Activated T-helper 1 cell treated with anti-CD3 and anti-CD28 coated beads, Interleukin-12 subunit alpha, Interleukin-12 subunit beta, Interleukin-2, Interleukin-4 antibody, amounts not matched to agents 30 ng/mL and 10 ng/mL and 1 ng/mL, durations not matched to agents 14 hours and 24 hours and 36 hours (primary cell): ENCODE measurements at regions not wholly inside any gene's neighbourhood (a gene's known extent, or its start where the extent isn't known, plus 50 kb on each side); places are given as distances from the start of the nearest gene placed in this dataset.
"Not testable (repeated sequence)": the region's sequence is repeated elsewhere in the genome, so short reads cannot be mapped to it uniquely, and the experiment has no call there.

Experiments used
- DNase-seq: peaks from one replicate; pipeline ENCODE4 v3.0.0; 2021; ENCODE audit warnings: low spot score
- H3K27ac Mint-ChIP-seq: one replicate; pipeline ENCODE4 v1.8.0; 2021; ENCODE audit warnings: mild to moderate bottlenecking, mixed read lengths
- H3K27me3 Mint-ChIP-seq: one replicate; pipeline ENCODE4 v1.8.0; 2022; ENCODE audit warnings: mild to moderate bottlenecking, moderate library complexity, mixed read lengths; ENCODE audit not compliant: insufficient read depth
- H3K36me3 Mint-ChIP-seq: one replicate; pipeline ENCODE4 v1.8.0; 2021; ENCODE audit warnings: low read depth, mixed read lengths
- H3K4me1 Mint-ChIP-seq: one replicate; pipeline ENCODE4 v1.8.0; 2021; ENCODE audit warnings: low read depth, mixed read lengths
- H3K4me3 Mint-ChIP-seq: one replicate; pipeline ENCODE4 v1.8.0; 2021; ENCODE audit warnings: mild to moderate bottlenecking, moderate library complexity, mixed read lengths
- H3K9me3 Mint-ChIP-seq: one replicate; pipeline ENCODE4 v1.8.0; 2021; ENCODE audit warnings: mixed read lengths
- intact Hi-C: fragments of 100-400 bp; cut with micrococcal nuclease; formaldehyde crosslinking; loops from one replicate; pipeline ENCODE4 v1.15.1; 2024

DNA sequence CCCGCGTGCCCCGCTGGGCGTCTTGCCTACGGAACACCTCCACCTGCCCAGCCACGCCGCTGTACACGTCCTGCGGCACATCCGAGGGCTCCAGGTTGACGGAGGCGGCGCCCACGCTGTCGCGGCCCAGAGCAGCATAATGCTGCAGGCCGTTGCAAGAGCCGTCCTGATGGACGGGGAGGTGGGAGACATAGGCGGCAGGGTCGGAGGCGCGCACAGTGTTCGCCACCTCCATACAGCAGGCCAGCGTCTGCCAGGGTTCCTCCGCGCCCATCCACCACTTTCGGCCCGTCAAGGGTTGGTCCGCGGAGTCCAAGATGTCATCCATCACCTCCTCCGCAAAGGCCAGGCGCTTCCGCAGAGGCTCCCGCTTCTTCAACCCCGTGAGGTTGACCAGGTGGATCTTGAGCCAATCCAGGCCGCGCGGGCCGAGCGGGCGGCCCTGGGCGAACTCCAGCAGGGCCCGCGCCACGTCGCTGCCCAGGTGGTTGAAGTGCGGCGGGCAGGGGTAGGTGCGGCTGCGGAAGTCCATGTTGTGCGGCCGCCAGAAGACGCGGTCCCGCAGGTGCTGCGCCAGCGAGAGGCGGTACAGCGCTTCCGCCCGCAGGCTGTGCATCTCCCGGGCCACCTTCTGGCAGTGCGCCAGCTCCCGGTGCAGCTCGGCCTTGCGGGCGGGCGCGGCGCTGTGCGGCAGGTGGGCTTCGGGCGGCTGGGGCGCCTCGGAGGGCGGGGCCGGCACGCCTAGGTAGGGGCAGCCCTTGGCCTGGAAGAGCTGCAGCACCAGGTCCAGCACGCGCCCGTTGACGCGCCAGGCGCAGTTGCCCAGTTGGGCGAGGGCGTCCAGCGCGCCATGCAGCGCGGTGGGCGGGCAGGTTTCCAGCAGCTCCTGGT, 72.9 kb upstream of the MED13 start:
- intact Hi-C loops, H3K4me3 Mint-ChIP-seq, H3K36me3 Mint-ChIP-seq, DNase-seq, H3K9me3 Mint-ChIP-seq, H3K4me1 Mint-ChIP-seq, H3K27ac Mint-ChIP-seq: not testable (repeated sequence)
- peaks cover 25% of the 10 kb centered on the region for H3K27me3 Mint-ChIP-seq

- H3K27ac Mint-ChIP-seq, H3K9me3 Mint-ChIP-seq, H3K36me3 Mint-ChIP-seq, intact Hi-C loops, H3K4me3 Mint-ChIP-seq, H3K4me1 Mint-ChIP-seq, DNase-seq: not testable (repeated sequence)
- peaks cover 25% of the 10 kb centered on the region for H3K27me3 Mint-ChIP-seq
Observed at GRCh38 chr17:62137013-62137733, 72.1 kb upstream of the MED13 start.

DNA sequence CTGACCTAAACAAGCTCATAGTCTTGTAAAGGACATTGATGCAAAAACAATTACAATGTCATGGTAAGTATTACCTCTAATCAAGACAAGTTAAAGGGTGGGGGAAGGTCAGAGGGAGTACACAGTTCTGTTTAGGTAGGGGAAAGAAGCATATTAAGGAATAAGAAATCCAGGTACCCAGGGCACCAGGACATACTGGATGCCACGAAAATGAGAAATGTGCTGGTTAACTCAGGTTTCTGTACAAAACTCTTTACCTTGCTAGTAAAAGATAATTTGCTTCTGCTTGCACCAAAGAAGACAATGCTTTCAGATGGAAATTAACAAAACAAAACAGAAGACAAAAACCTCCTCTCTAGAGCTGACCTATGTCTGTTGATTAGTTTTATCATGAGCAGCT, 70.7 kb upstream of the MED13 start:
- intact Hi-C loops: no loop called here
- Mint-ChIP-seq H3K9me3 (no peaks in the 10 kb centered on the region), H3K36me3 (no peaks in the 10 kb centered on the region), H3K4me1 (no peaks in the 10 kb centered on the region), H3K27ac (no peak overlapping the region), H3K4me3 (no peak overlapping the region), H3K27me3 (peaks cover 22% of the 10 kb centered on the region)
- no peak for DNase-seq

- H3K9me3 Mint-ChIP-seq, intact Hi-C loops, H3K36me3 Mint-ChIP-seq, H3K4me3 Mint-ChIP-seq, H3K4me1 Mint-ChIP-seq, H3K27ac Mint-ChIP-seq, DNase-seq: not testable (repeated sequence)
- H3K27me3 Mint-ChIP-seq: peaks cover 22% of the 10 kb centered on the region
Observed at GRCh38 chr17:62135096-62135495, 70.0 kb upstream of the MED13 start.

DNA sequence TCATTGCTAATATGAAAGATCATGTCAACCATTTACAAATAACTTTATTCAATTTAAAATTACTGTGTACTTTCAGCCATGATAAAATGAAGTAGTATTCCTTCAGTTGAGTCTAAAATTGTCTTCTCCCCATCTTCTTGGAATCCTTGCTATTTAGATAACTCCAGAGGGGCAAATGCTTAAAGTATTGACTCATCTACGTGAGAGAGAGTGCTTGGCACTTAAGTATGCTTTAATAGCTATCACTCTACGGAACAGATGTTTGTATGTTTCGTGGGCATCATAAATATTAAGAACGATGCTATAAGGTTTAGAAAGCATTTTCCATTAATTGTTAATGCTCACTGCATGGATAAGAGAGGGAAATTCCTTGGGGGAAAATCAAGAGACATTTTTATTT, 69.3 kb upstream of the MED13 start:
- Mint-ChIP-seq H3K9me3 (no peaks in the 10 kb centered on the region), H3K27ac (no peak overlapping the region), H3K4me1 (no peaks in the 10 kb centered on the region), H3K4me3 (no peak overlapping the region), H3K27me3 (peaks cover 21% of the 10 kb centered on the region), H3K36me3 (no peaks in the 10 kb centered on the region)
- no peak for DNase-seq
- intact Hi-C loops: no loop called here

DNA sequence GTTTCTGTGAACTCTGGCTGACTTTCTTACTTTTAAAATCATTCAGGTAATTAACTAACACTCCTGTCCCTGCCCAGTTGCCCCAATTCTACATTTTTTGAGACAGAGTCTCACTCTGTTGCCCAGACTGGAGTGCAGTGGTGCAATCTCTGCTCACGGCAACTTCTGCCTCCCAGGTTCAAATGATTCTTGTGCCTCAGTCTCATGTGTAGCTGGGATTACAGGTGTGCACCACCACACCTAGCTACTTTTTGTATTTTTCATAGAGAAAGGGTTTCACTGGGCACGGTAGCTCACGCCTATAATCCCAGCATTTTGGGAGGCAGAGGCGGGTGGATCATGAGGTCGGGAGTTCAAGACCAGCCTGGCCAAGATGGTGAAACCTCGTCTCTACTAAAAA, 66.2 kb upstream of the MED13 start:
- H3K9me3 Mint-ChIP-seq, DNase-seq, intact Hi-C loops, H3K27ac Mint-ChIP-seq, H3K4me1 Mint-ChIP-seq, H3K36me3 Mint-ChIP-seq, H3K4me3 Mint-ChIP-seq: not testable (repeated sequence)
- peaks cover 21% of the 10 kb centered on the region for H3K27me3 Mint-ChIP-seq

DNA sequence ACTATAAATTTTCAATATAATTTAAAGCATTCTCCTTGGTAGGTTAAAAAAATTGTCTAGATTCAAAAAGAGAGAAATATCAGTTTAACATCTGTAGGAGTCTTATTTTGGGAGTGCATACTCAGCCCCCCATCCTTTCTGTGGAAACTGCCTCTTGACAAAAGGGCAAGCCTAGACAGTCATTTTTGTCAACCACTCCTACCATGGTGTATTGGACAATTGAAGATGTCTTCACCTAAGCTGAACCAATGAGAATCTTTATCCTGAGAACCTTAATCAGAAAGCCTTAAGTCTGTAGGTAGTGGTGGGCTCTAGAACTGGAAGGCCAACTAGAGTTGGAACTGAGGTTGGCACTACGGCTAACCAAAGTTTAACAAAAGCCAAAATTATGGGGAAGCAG, 65.7 kb upstream of the MED13 start:
- Mint-ChIP-seq H3K4me1 (peaks cover 4% of the 10 kb centered on the region), H3K9me3 (no peaks in the 10 kb centered on the region), H3K27ac (no peak overlapping the region), H3K36me3 (no peaks in the 10 kb centered on the region), H3K4me3 (no peak overlapping the region), H3K27me3 (peaks cover 16% of the 10 kb centered on the region)
- intact Hi-C loops: no loop called here
- DNase-seq: no peak

- intact Hi-C loops: no loop called here
- Mint-ChIP-seq H3K36me3 (peaks cover under 1% of the 10 kb centered on the region), H3K4me1 (peaks cover 4% of the 10 kb centered on the region), H3K9me3 (no peaks in the 10 kb centered on the region), H3K4me3 (no peak overlapping the region), H3K27ac (no peak overlapping the region), H3K27me3 (peaks cover 16% of the 10 kb centered on the region)
- DNase-seq: no peak
Observed at GRCh38 chr17:62126292-62126691, 61.2 kb upstream of the MED13 start.

DNA sequence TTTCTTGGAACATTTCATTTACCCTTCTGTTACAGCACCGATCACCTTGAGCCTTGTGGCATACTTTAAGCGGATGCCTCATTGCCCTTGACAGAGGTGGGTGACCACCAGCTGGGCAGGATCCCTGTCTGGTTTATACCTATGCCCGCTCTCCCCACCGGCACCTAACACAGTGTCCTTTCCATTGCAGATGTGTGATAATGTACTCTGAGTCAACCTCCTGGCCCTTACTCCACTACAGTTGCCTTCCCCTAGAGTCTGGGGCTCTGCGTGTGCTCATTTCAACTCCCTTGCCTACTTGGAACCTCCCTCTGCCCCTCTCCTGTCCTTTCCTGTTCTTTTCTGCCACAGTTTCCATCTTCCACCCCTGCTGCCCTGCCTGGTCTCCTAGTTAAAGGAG, 60.2 kb upstream of the MED13 start:
- Mint-ChIP-seq H3K27ac (no peak overlapping the region), H3K9me3 (no peaks in the 10 kb centered on the region), H3K4me3 (no peak overlapping the region), H3K27me3 (peaks cover 16% of the 10 kb centered on the region), H3K4me1 (peaks cover 4% of the 10 kb centered on the region), H3K36me3 (peaks cover 1% of the 10 kb centered on the region)
- intact Hi-C loops: no loop called here
- no peak for DNase-seq

DNA sequence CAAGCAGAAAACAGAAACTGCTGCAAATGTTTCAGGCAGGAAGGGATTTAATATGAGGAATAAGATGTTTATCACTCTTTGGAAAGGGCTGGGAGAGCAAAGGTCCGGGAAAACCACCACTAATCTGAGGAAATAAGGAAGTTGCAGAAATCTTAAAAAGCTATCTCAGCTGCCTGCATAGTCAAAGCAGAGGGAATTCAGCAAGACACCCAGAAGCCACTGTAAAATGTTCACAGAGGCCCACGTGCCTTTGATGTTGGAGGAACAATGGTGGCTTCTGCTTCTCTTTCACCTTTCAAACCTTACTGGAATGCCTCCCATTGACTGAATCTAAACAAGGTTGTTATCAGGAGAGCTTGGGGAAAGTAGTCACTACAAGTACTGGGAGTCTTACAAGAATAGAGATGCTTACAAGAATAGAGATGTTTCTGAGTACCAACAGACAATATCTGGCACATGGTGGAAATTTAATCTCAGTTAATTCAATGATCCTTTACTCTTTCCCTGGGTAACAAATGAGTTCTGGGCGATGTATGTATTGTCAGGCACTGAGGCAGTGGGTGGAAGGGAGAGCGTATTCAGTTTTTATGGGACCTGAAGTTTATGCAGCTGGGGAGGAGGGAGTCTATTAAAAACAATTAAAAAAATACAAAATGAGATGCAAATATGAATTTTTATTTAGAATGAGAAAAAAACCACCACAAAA, 56.1 kb upstream of the MED13 start:
- H3K27me3 Mint-ChIP-seq: peaks cover 8% of the 10 kb centered on the region
- DNase-seq: no peak
- H3K9me3 Mint-ChIP-seq: no peaks in the 10 kb centered on the region
- peaks cover 1% of the 10 kb centered on the region for H3K36me3 Mint-ChIP-seq
- intact Hi-C loops: no loop called here
- no peak overlapping the region for H3K4me3 Mint-ChIP-seq
- H3K4me1 Mint-ChIP-seq: peaks cover under 1% of the 10 kb centered on the region
- H3K27ac Mint-ChIP-seq: no peak overlapping the region

GRCh38 chr17:62119373-62119772, 54.3 kb upstream of the MED13 start:
- Mint-ChIP-seq H3K4me3 (no peak overlapping the region), H3K36me3 (peaks cover 1% of the 10 kb centered on the region), H3K27ac (no peak overlapping the region), H3K4me1 (no peaks in the 10 kb centered on the region), H3K9me3 (no peaks in the 10 kb centered on the region), H3K27me3 (peaks cover 2% of the 10 kb centered on the region)
- intact Hi-C loops: no loop called here
- no peak for DNase-seq
